ENCODE measurements at regions not wholly inside any gene's neighbourhood (a gene's known extent, or its start where the extent isn't known, plus 50 kb on each side); places are given as distances from the start of the nearest gene placed in this dataset.

- WGBS, 2 donors, result 71 to 78% methylated on average over 4 of the region's 4 CpGs
- ATAC-seq (ENCODE audit: insufficient read depth, low FRiP score), result no peak
Measured at GRCh38 chr13:107529035-107529434, 686.3 kb downstream of the LIG4 start.

DNA sequence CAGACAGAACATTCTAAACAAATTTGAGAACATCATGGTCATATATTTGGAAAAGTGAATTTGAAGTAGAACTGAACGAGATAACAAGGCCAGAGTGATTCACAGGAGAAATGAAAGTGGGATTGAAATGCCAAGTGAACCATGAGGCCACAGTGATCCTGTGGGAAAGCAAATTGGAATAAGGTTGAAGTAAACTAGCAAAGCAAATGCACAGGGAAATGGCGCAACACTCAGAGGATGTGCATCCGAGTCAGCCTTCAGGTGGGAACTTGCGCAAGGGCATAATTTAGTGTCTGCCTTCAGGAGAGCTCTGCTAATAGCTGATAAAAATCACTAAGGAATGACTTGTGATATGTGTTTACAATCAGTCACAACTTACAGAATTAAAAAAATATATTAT is 696.6 kb downstream of the LIG4 start:
- Histone ChIP-seq H3K27ac (ENCODE audit: low read depth in 1 of 2, low read length in 1 of 2) (no peak overlapping the region), H3K36me3 (ENCODE audit: control insufficient read depth in 4 of 4, insufficient read depth in 4 of 4, low read length in 4 of 4) (no peaks in the 10 kb centered on the region), H3K27me3 (ENCODE audit: control insufficient read depth in 3 of 3, insufficient read depth in 3 of 3, low read length in 2 of 3) (no peaks in the 10 kb centered on the region), H3K9ac (ENCODE audit: insufficient read depth in 1 of 2, low read length in 2 of 2) (no peak overlapping the region), H3K9me3 (ENCODE audit: control insufficient read depth in 4 of 4, insufficient read depth in 3 of 4, low read length in 3 of 4) (no peaks in the 10 kb centered on the region), H3K4me1 (ENCODE audit: control insufficient read depth in 5 of 5, insufficient read depth in 5 of 5, low read length in 5 of 5) (no peaks in the 10 kb centered on the region), H3K4me3 (no peak overlapping the region)
- TF ChIP-seq CTCF (IDR thresholded peaks at IDR 0.05; ENCODE audit: control extremely low read depth, extremely low read depth), result no peak
- DNase-seq, result no peak
- ATAC-seq (ENCODE audit: insufficient read depth, low FRiP score), result no peak
- 74 to 80% methylated on average over 4 of the region's 4 CpGs for WGBS, 2 donors

More at GRCh38 chr13:107529035-107529434, 686.3 kb downstream of the LIG4 start:
- Histone ChIP-seq H3K4me3 (no peak overlapping the region), H3K36me3 (ENCODE audit: control insufficient read depth in 4 of 4, insufficient read depth in 4 of 4, low read length in 4 of 4) (no peaks in the 10 kb centered on the region), H3K9me3 (ENCODE audit: control insufficient read depth in 4 of 4, insufficient read depth in 3 of 4, low read length in 3 of 4) (no peaks in the 10 kb centered on the region), H3K27me3 (ENCODE audit: control insufficient read depth in 3 of 3, insufficient read depth in 3 of 3, low read length in 2 of 3) (no peaks in the 10 kb centered on the region), H3K4me1 (ENCODE audit: control insufficient read depth in 5 of 5, insufficient read depth in 5 of 5, low read length in 5 of 5) (no peaks in the 10 kb centered on the region), H3K27ac (ENCODE audit: low read depth in 1 of 2, low read length in 1 of 2) (no peak overlapping the region), H3K9ac (ENCODE audit: insufficient read depth in 1 of 2, low read length in 2 of 2) (no peak overlapping the region)
- DNase-seq, result no peak
- no peak for TF ChIP-seq CTCF (IDR thresholded peaks at IDR 0.05; ENCODE audit: control extremely low read depth, extremely low read depth)

- ATAC-seq (ENCODE audit: insufficient read depth, low FRiP score), result no peak
- Histone ChIP-seq H3K4me3 (no peak overlapping the region), H3K27me3 (ENCODE audit: control insufficient read depth in 3 of 3, insufficient read depth in 3 of 3, low read length in 2 of 3) (no peaks in the 10 kb centered on the region), H3K9ac (ENCODE audit: insufficient read depth in 1 of 2, low read length in 2 of 2) (no peak overlapping the region), H3K36me3 (ENCODE audit: control insufficient read depth in 4 of 4, insufficient read depth in 4 of 4, low read length in 4 of 4) (no peaks in the 10 kb centered on the region), H3K27ac (ENCODE audit: low read depth in 1 of 2, low read length in 1 of 2) (no peak overlapping the region), H3K4me1 (ENCODE audit: control insufficient read depth in 5 of 5, insufficient read depth in 5 of 5, low read length in 5 of 5) (no peaks in the 10 kb centered on the region), H3K9me3 (ENCODE audit: control insufficient read depth in 4 of 4, insufficient read depth in 3 of 4, low read length in 3 of 4) (no peaks in the 10 kb centered on the region)
- DNase-seq, result peak in 2 of 3 donors; percentile 6 to 49
- no peak for TF ChIP-seq CTCF (IDR thresholded peaks at IDR 0.05; ENCODE audit: control extremely low read depth, extremely low read depth)
- 58 to 68% methylated on average over 3 of the region's 3 CpGs for WGBS, 2 donors
Measured at GRCh38 chr13:107518292-107518691, 697.0 kb downstream of the LIG4 start.

- no peaks in the 10 kb centered on the region for H3K9me3 ChIP-seq (ENCODE audit: control insufficient read depth in 4 of 4, insufficient read depth in 3 of 4, low read length in 3 of 4)
- DNase-seq (no peak), ATAC-seq (ENCODE audit: insufficient read depth, low FRiP score) (no peak)
- H3K4me3 ChIP-seq, result no peak overlapping the region
- TF ChIP-seq CTCF (IDR thresholded peaks at IDR 0.05; ENCODE audit: control extremely low read depth, extremely low read depth), result no peak
- no peaks in the 10 kb centered on the region for H3K27me3 ChIP-seq (ENCODE audit: control insufficient read depth in 3 of 3, insufficient read depth in 3 of 3, low read length in 2 of 3)
- no peaks in the 10 kb centered on the region for H3K4me1 ChIP-seq (ENCODE audit: control insufficient read depth in 5 of 5, insufficient read depth in 5 of 5, low read length in 5 of 5)
- no peak overlapping the region for H3K27ac ChIP-seq (ENCODE audit: low read depth in 1 of 2, low read length in 1 of 2)
- H3K36me3 ChIP-seq (ENCODE audit: control insufficient read depth in 4 of 4, insufficient read depth in 4 of 4, low read length in 4 of 4), result no peaks in the 10 kb centered on the region
- whole genome bisulfite sequencing, 2 donors, result 83 to 88% methylated on average over 4 of the region's 4 CpGs
- no peak overlapping the region for H3K9ac ChIP-seq (ENCODE audit: insufficient read depth in 1 of 2, low read length in 2 of 2)
Measured at GRCh38 chr13:107516517-107516916, 698.8 kb downstream of the LIG4 start.

All from lung (tissue), 11 donors.